ENCODE measurements at regions not wholly inside any gene's neighbourhood (a gene's known extent, or its start where the extent isn't known, plus 50 kb on each side); places are given as distances from the start of the nearest gene placed in this dataset.

DNA sequence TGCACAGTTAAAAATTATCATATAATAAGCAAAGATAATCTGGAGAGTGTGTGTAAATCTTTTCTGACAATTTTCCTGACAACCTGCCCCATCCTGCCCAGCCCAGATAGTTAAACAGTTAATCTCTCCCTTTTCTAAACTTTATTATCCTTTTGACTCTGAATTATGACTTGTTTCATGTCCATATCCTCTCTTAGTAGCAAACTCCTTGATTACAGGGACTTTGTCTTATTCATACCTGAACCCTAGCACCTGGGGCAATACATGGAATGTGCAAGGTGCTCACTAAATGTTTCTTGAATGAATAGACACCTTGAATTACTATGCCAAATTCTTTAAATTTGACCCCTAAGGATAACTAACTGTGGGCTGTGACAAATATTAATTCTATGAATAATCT is 186.7 kb downstream of the FAM170A start:
- Histone ChIP-seq H3K79me2 (no peaks in the 10 kb centered on the region), H3K4me3 (ENCODE audit: low read depth, low read length) (no peak overlapping the region), H3K4me2 (ENCODE audit: low read length) (no peak overlapping the region), H3K9ac (no peak overlapping the region), H3K27ac (no peak overlapping the region), H3K4me1 (no peaks in the 10 kb centered on the region), H3K27me3 (ENCODE audit: control insufficient read depth, insufficient read depth, low read length) (no peaks in the 10 kb centered on the region), H2AFZ (no peak overlapping the region), H3K9me3 (ENCODE audit: control insufficient read depth, low read length) (no peaks in the 10 kb centered on the region), H3K36me3 (ENCODE audit: control insufficient read depth, insufficient read depth, low read length) (no peaks in the 10 kb centered on the region)
- TF ChIP-seq CTCF (IDR thresholded peaks at IDR 0.05): no peak

DNA sequence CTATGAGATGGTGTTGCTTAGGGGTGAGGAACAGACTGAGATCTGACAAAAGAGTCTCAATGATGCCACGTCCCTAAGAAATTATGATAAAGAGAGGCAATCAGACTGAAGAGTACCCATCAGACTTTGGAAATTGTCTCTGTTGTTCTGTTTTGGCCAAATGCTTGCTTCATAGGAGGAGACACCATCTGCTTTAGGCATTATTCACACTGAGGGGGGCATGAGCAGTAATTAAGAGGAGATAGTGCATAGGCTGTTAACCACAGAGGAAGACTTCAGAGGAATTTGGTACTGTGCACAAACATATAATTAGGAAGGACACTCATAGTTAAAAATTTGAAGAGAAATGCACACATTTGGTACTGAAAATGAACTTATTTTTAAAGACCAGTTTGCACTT is 190.7 kb downstream of the FAM170A start:
- H3K27ac ChIP-seq: no peak overlapping the region
- no peaks in the 10 kb centered on the region for H3K79me2 ChIP-seq
- no peaks in the 10 kb centered on the region for H3K4me1 ChIP-seq
- no peak overlapping the region for H3K4me2 ChIP-seq (ENCODE audit: low read length)
- no peak overlapping the region for H3K4me3 ChIP-seq (ENCODE audit: low read depth, low read length)
- TF ChIP-seq CTCF (IDR thresholded peaks at IDR 0.05): no peak
- H2AFZ ChIP-seq: no peak overlapping the region
- H3K9ac ChIP-seq: no peak overlapping the region
- H3K36me3 ChIP-seq (ENCODE audit: control insufficient read depth, insufficient read depth, low read length): no peaks in the 10 kb centered on the region
- H3K9me3 ChIP-seq (ENCODE audit: control insufficient read depth, low read length): no peaks in the 10 kb centered on the region
- no peaks in the 10 kb centered on the region for H3K27me3 ChIP-seq (ENCODE audit: control insufficient read depth, insufficient read depth, low read length)

DNA sequence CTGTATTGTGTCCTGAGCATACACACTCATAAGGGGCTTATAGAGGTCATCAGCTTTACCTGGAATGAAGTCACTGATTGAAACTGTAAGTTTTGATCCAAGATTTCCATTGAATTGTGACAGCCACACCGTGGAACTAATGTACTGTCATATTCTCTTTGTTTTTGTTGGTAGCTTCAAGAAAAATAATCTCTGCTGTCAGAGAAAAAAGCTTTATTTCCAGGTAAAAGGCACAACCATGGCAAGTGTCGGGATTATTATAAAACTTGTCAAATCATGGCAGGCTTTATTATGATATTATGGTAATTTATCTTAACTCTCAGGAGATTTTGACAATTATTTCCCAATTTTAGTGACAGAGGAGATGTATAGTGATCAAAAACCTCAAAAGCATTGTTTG is 191.2 kb downstream of the FAM170A start:
- no peaks in the 10 kb centered on the region for H3K79me2 ChIP-seq
- H3K4me2 ChIP-seq (ENCODE audit: low read length): no peak overlapping the region
- H2AFZ ChIP-seq: no peak overlapping the region
- no peaks in the 10 kb centered on the region for H3K9me3 ChIP-seq (ENCODE audit: control insufficient read depth, low read length)
- H3K27ac ChIP-seq: no peak overlapping the region
- H3K27me3 ChIP-seq (ENCODE audit: control insufficient read depth, insufficient read depth, low read length): no peaks in the 10 kb centered on the region
- no peak overlapping the region for H3K4me3 ChIP-seq (ENCODE audit: low read depth, low read length)
- no peak for TF ChIP-seq CTCF (IDR thresholded peaks at IDR 0.05)
- no peaks in the 10 kb centered on the region for H3K36me3 ChIP-seq (ENCODE audit: control insufficient read depth, insufficient read depth, low read length)
- H3K9ac ChIP-seq: no peak overlapping the region
- H3K4me1 ChIP-seq: no peaks in the 10 kb centered on the region

GRCh38 chr5:119828541-119828940 is 199.2 kb downstream of the FAM170A start:
- no peak overlapping the region for H3K27ac ChIP-seq
- no peaks in the 10 kb centered on the region for H3K9me3 ChIP-seq (ENCODE audit: control insufficient read depth, low read length)
- no peak overlapping the region for H3K4me3 ChIP-seq (ENCODE audit: low read depth, low read length)

More at GRCh38 chr5:119828541-119828940, 199.2 kb downstream of the FAM170A start:
- no peaks in the 10 kb centered on the region for H3K36me3 ChIP-seq (ENCODE audit: control insufficient read depth, insufficient read depth, low read length)
- TF ChIP-seq CTCF (IDR thresholded peaks at IDR 0.05): no peak
- no peaks in the 10 kb centered on the region for H3K79me2 ChIP-seq
- no peak overlapping the region for H3K9ac ChIP-seq
- no peaks in the 10 kb centered on the region for H3K27me3 ChIP-seq (ENCODE audit: control insufficient read depth, insufficient read depth, low read length)
- no peaks in the 10 kb centered on the region for H3K4me1 ChIP-seq
- H3K4me2 ChIP-seq (ENCODE audit: low read length): no peak overlapping the region
- no peak overlapping the region for H2AFZ ChIP-seq
